Erythroblast (primary cell): ENCODE measurements at regions not wholly inside any gene's neighbourhood (a gene's known extent, or its start where the extent isn't known, plus 50 kb on each side); places are given as distances from the start of the nearest gene placed in this dataset.

ENCODE experiments used
- GATA1 ChIP-seq: IDR thresholded peaks from 2 replicates; pipeline ENCODE4 v1.6.1; 2011; ENCODE audit warnings: low read depth, mild to moderate bottlenecking, control low read depth, low read length, moderate library complexity
- POLR2A ChIP-seq: IDR thresholded peaks from 2 replicates; pipeline ENCODE4 v1.6.1; 2011; ENCODE audit warnings: mild to moderate bottlenecking, low read length

DNA sequence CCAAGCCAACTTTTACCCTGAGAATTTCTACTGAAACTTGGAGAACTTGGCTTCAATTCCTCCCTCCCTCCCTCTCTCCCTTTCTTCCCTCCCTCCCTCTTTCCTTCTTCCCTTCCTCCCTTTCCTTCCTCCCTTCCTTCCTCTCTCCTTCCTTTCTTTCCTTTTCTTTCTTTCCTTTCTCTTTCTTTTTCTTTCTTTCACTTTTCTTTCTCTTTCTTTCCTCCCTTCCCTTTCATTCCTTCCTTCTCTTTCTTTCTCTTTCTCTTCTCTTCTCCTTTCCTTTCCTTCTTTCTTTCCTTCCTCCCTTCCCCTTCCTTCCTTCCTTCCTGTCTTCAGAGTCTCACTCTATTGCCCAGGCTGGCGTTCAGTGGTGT lies 268.1 kb upstream of the SDK2 start:
- TF ChIP-seq POLR2A (no peak), GATA1 (no peak)
